Activated CD8-positive, alpha-beta T cell treated with anti-CD3 and anti-CD28 coated beads for 36 hours (primary cell): ENCODE measurements at regions not wholly inside any gene's neighbourhood (a gene's known extent, or its start where the extent isn't known, plus 50 kb on each side); places are given as distances from the start of the nearest gene placed in this dataset.

Experiments
- ATAC-seq: fragments of 200-7000 bp; cut with Tn5 transposase; one replicate; pipeline ENCODE4 v1.10.0; 2021; ENCODE audit warnings: mild to moderate bottlenecking, moderate library complexity
- CTCF ChIA-PET: fragments of 350-600 bp; sonication (Branson Sonifier 250); formaldehyde crosslinking; loops from one replicate; lab custom pipeline; 2021; ENCODE audit warnings: antibody characterized with exemption; lab: Charles Lee
- POLR2A ChIA-PET: fragments of 350-600 bp; sonication (Branson Sonifier 250); formaldehyde crosslinking; loops from one replicate; lab custom pipeline; 2021; ENCODE audit warnings: antibody characterized with exemption; lab: Charles Lee
- DNase-seq: peaks from one replicate; pipeline ENCODE4 v3.0.0-alpha.2; 2020
- H3K27ac Mint-ChIP-seq: one replicate; pipeline ENCODE4 v1.8.0; 2021; ENCODE audit warnings: mild to moderate bottlenecking, mixed read lengths
- H3K27me3 Mint-ChIP-seq: one replicate; pipeline ENCODE4 v1.8.0; 2021; ENCODE audit warnings: mixed read lengths
- H3K36me3 Mint-ChIP-seq: one replicate; pipeline ENCODE4 v1.8.0; 2021; ENCODE audit warnings: low read depth, mixed read lengths
- H3K4me1 Mint-ChIP-seq: one replicate; pipeline ENCODE4 v1.8.0; 2021; ENCODE audit warnings: low read depth, mixed read lengths
- H3K4me3 Mint-ChIP-seq: one replicate; pipeline ENCODE4 v1.8.0; 2021; ENCODE audit warnings: mild to moderate bottlenecking, moderate library complexity, mixed read lengths
- H3K9me3 Mint-ChIP-seq: one replicate; pipeline ENCODE4 v1.8.0; 2021; ENCODE audit warnings: mixed read lengths
- intact Hi-C: fragments of 100-400 bp; cut with micrococcal nuclease; formaldehyde crosslinking; loops from one replicate; pipeline ENCODE4 v1.10.0; 2022
- TF ChIP-seq, protein P1 (sequence below): fragments of 200-600 bp; IDR thresholded peaks from one replicate; pipeline ENCODE4 v1.8.0; 2022; ENCODE audit warnings: antibody characterized with exemption, mild to moderate bottlenecking

DNA sequence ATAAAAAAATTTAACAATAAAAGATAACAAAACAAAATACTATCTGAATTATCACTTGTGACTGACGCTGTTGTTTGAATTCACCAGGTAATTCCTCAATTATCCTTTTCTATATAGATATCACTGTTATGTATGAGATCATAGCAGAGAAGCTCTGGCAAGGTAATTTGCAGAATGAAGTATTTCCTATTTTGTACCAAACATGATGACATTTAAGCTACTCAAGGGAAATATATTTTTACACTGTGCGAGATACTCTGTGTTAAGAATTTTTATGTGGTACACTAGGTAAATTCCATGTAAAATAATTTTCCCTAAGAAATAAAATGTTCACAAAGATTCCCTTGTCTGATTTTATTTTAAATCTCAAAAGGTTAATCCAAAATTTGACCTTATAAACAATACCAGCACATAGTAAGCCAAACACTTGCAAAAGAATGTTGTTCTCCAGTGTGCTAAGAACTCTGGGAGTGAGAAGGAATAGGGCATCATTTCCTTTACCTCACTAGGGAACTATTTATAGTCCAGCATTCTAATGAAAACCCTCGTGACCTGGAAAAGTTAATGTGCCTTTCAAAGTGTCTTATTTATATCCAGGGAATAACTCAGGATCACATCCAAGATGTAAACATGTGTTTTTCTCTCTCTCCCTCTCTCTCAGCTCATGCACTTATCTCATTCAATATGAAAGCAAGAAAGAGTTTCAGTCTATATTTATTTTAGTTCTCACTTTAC, 115.2 kb upstream of the RAP1B start:
- H3K9me3 Mint-ChIP-seq = peaks cover 3% of the 10 kb centered on the region
- H3K4me1 Mint-ChIP-seq = peaks cover 45% of the 10 kb centered on the region
- H3K27me3 Mint-ChIP-seq = no peaks in the 10 kb centered on the region
- POLR2A ChIA-PET = no interaction called here
- DNase-seq (no peak), ATAC-seq (no peak)
- CTCF ChIA-PET = interaction anchor here (1.5 kb wide), 1 partner anchor 35 kb away, joined by 3 read pairs; no protein-coding TSS in a partner anchor
- no peak overlapping the region for H3K27ac Mint-ChIP-seq
- TF ChIP-seq, protein P1, sequence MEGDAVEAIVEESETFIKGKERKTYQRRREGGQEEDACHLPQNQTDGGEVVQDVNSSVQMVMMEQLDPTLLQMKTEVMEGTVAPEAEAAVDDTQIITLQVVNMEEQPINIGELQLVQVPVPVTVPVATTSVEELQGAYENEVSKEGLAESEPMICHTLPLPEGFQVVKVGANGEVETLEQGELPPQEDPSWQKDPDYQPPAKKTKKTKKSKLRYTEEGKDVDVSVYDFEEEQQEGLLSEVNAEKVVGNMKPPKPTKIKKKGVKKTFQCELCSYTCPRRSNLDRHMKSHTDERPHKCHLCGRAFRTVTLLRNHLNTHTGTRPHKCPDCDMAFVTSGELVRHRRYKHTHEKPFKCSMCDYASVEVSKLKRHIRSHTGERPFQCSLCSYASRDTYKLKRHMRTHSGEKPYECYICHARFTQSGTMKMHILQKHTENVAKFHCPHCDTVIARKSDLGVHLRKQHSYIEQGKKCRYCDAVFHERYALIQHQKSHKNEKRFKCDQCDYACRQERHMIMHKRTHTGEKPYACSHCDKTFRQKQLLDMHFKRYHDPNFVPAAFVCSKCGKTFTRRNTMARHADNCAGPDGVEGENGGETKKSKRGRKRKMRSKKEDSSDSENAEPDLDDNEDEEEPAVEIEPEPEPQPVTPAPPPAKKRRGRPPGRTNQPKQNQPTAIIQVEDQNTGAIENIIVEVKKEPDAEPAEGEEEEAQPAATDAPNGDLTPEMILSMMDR = no peak
- H3K36me3 Mint-ChIP-seq = peaks cover 3% of the 10 kb centered on the region
- H3K4me3 Mint-ChIP-seq = no peak overlapping the region
- intact Hi-C loops = no loop called here

DNA sequence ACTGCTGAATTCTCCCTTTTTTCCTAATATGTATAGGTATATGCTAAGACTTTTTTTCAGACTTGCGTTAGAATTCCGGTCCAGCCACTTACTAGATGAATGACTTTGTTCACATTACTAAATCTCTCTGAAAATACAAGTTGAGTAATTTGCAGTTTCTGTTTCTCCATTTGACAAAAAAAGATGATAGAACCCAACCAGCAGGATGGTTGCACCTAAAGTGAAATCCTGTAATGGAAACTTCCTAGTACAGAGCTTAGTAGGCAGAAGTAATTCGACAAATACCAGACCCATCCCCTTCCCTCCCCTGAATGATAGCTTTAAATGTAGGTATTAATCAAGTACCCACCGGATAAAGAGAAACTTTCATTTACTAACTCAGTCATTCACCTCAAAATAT, 113.6 kb upstream of the RAP1B start:
- peak overlapping the region; percentile 91 for H3K27ac Mint-ChIP-seq
- POLR2A ChIA-PET = interaction anchor here (1.1 to 1.9 kb wide), 4 partner anchors 14 to 131 kb away, joined by 3 to 5 read pairs (median 4); no protein-coding TSS in a partner anchor
- peaks cover 2% of the 10 kb centered on the region for H3K9me3 Mint-ChIP-seq
- ATAC-seq = peak; percentile 86
- intact Hi-C loops = no loop called here
- CTCF ChIA-PET = interaction anchor here (1.1 kb wide), 1 partner anchor 8 kb away, joined by 3 read pairs; no protein-coding TSS in a partner anchor
- TF ChIP-seq, protein P1 = no peak
- H3K4me1 Mint-ChIP-seq = peaks cover 34% of the 10 kb centered on the region
- no peaks in the 10 kb centered on the region for H3K27me3 Mint-ChIP-seq
- H3K4me3 Mint-ChIP-seq = peak overlapping the region; percentile 54
- H3K36me3 Mint-ChIP-seq = peaks cover 3% of the 10 kb centered on the region
- DNase-seq = no peak

DNA sequence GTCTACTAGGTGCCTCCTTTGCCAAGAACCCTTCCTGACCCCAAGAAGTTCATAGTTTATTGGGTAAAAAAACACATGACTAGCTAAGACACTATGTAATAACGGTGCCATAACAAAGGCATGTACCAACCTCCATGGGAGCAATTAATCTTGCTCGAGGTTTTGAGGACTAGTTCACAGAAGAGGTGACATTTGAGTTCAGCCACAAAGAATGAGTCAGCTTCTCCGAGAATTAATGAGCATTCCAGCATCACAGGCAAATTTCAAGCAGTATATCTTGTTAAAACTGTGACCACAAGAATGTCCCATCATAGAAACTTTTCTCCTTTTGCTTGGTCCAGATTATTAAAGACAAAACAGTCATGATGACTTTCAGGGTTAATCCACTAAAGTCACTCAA, 113.0 kb upstream of the RAP1B start:
- peak overlapping the region; percentile 54 for H3K4me3 Mint-ChIP-seq
- peak; percentile 24 for DNase-seq
- peaks cover 2% of the 10 kb centered on the region for H3K9me3 Mint-ChIP-seq
- H3K27ac Mint-ChIP-seq = peak overlapping the region; percentile 91
- H3K36me3 Mint-ChIP-seq = peaks cover 3% of the 10 kb centered on the region
- ChIA-PET CTCF (interaction anchor here (0.8 to 1.2 kb wide), 4 partner anchors 8 to 330 kb away, joined by 3 read pairs; no protein-coding TSS in a partner anchor), POLR2A (interaction anchor here (1.0 to 1.9 kb wide), 5 partner anchors 15 to 132 kb away, joined by 3 to 5 read pairs (median 4); partner anchors contain the start of gene RAP1B)
- TF ChIP-seq, protein P1 = no peak
- peaks cover 34% of the 10 kb centered on the region for H3K4me1 Mint-ChIP-seq
- no peaks in the 10 kb centered on the region for H3K27me3 Mint-ChIP-seq
- intact Hi-C loops = no loop called here
- peak; percentile 78 for ATAC-seq

DNA sequence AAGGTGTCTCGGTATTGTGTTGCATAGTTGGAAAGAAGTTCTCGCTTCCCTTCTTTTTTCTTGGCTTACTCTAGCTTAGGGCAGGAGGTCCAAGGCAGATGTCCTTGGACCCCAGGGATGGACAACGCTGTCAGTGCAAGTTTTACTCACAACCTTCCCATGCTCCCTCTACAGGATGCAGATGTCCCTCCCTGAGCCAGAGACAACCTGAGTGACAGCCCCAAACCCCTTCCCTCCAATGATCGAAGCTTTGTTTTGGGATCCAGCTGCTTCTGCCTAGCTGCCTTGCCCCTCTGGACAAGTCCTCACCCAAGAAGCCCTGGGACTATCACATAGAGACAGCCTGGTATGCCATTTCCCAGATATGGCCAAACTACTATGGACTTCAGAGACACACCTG, 112.0 kb upstream of the RAP1B start:
- CTCF ChIA-PET = interaction anchor here (0.8 to 1.2 kb wide), 4 partner anchors 11 to 329 kb away, joined by 3 read pairs; no protein-coding TSS in a partner anchor
- POLR2A ChIA-PET = interaction anchor here (1.9 kb wide), 1 partner anchor 17 kb away, joined by 4 read pairs; no protein-coding TSS in a partner anchor
- no peak overlapping the region for H3K4me3 Mint-ChIP-seq
- H3K36me3 Mint-ChIP-seq = peaks cover 3% of the 10 kb centered on the region
- peaks cover 34% of the 10 kb centered on the region for H3K4me1 Mint-ChIP-seq
- no peaks in the 10 kb centered on the region for H3K27me3 Mint-ChIP-seq
- TF ChIP-seq, protein P1 = no peak
- ATAC-seq = no peak
- intact Hi-C loops = no loop called here
- H3K27ac Mint-ChIP-seq = no peak overlapping the region
- no peak for DNase-seq
- H3K9me3 Mint-ChIP-seq = peaks cover 2% of the 10 kb centered on the region

DNA sequence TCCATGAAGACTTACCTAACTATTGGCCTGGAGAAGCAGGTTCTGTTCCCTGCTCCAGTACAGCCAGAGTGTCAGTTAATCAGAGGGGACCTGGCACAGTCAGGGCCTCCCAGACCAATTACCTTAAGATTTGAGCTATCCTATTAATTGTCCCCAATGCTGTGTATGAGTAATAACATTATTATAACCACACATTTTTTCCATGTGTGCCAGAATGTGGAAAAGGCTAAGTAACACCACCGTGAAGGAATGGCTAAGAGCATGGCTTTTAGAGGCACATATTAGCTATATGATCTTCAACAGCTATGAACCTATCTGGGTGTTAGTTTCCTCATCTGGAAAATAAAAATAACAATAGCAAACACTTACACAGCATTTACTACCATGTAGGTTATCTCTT, 111.1 kb upstream of the RAP1B start:
- Mint-ChIP-seq H3K27me3 (no peaks in the 10 kb centered on the region), H3K4me1 (peaks cover 31% of the 10 kb centered on the region), H3K4me3 (no peak overlapping the region), H3K9me3 (peaks cover 2% of the 10 kb centered on the region), H3K36me3 (peaks cover 3% of the 10 kb centered on the region), H3K27ac (no peak overlapping the region)
- CTCF ChIA-PET = interaction anchor here (0.9 to 1.4 kb wide), 2 partner anchors 11 to 72 kb away, joined by 3 to 4 read pairs; no protein-coding TSS in a partner anchor
- POLR2A ChIA-PET = interaction anchor here (1.1 kb wide), 1 partner anchor 14 kb away, joined by 3 read pairs; no protein-coding TSS in a partner anchor
- no peak for DNase-seq
- no peak for ATAC-seq
- intact Hi-C loops = no loop called here
- TF ChIP-seq, protein P1 = no peak
